B cell (primary cell): ENCODE measurements at regions not wholly inside any gene's neighbourhood (a gene's known extent, or its start where the extent isn't known, plus 50 kb on each side); places are given as distances from the start of the nearest gene placed in this dataset.

Experiments
- ATAC-seq: fragments of 200-7000 bp; cut with Tn5 transposase; one replicate; pipeline ENCODE4 v1.10.0; 2021; ENCODE audit warnings: low read depth, mild to moderate bottlenecking, moderate number of reproducible peaks, moderate library complexity
- CTCF ChIA-PET: fragments of 350-600 bp; sonication (Branson Sonifier 250); formaldehyde crosslinking; loops from one replicate; lab custom pipeline; 2021; ENCODE audit warnings: antibody characterized with exemption, inconsistent platforms; lab: Charles Lee
- POLR2A ChIA-PET: fragments of 350-600 bp; sonication (Branson Sonifier 250); formaldehyde crosslinking; loops from one replicate; lab custom pipeline; 2021; ENCODE audit warnings: antibody characterized with exemption; lab: Charles Lee
- DNase-seq: peaks from one replicate; pipeline ENCODE4 v3.0.0; 2013
- H2AFZ ChIP-seq: 2 replicates; pipeline ENCODE4 v1.6.1; 2012; ENCODE audit warnings: mild to moderate bottlenecking, low read depth, low read length; ENCODE audit not compliant: insufficient read depth, poor library complexity, severe bottlenecking
- H3K27ac ChIP-seq, 2 donors: 1 replicate in 1 of 2; 2 replicates in 1 of 2; pipeline ENCODE4 v1.5.1; 2012 to 2013; ENCODE audit warnings: low read length in 2 of 2, mild to moderate bottlenecking in 2 of 2, moderate library complexity in 1 of 2
- H3K27me3 ChIP-seq, 4 experiments: fragments of 200-600 bp in 1 of 4; sonication (generic) in 1 of 4; replicated peaks in 1 of 4; 1 replicate in 2 of 4; 2 replicates in 2 of 4; pipeline versions ENCODE4 v1.6.1 to v1.7.0; 2013 to 2016; ENCODE audit warnings: low read length in 3 of 4, mild to moderate bottlenecking in 2 of 4, mixed read lengths in 1 of 4, moderate library complexity in 1 of 4; ENCODE audit not compliant: insufficient read depth in 4 of 4, control insufficient read depth in 3 of 4; ENCODE audit errors: control extremely low read depth in 1 of 4
- H3K36me3 ChIP-seq, 2 experiments: replicated peaks in 1 of 2; 1 replicate in 1 of 2; 2 replicates in 1 of 2; pipeline versions ENCODE4 v1.6.1 to v1.7.1; 2013; ENCODE audit warnings: low read length in 1 of 2; ENCODE audit not compliant: insufficient read depth in 2 of 2, control insufficient read depth in 1 of 2; ENCODE audit errors: control extremely low read depth in 1 of 2, extremely low read depth in 1 of 2
- H3K4me1 ChIP-seq, 2 donors: fragments of 200-600 bp in 1 of 2; sonication (generic) in 1 of 2; 1 replicate in 1 of 2; 2 replicates in 1 of 2; pipeline versions ENCODE4 v1.5.1 to v1.6.1; 2013 to 2017; ENCODE audit warnings: low read length in 2 of 2; ENCODE audit not compliant: control insufficient read depth in 2 of 2, insufficient read depth in 2 of 2
- H3K4me2 ChIP-seq: replicated peaks from 2 replicates; pipeline ENCODE3; 2012; ENCODE audit warnings: mild to moderate bottlenecking, low read depth, low read length; ENCODE audit not compliant: poor library complexity, severe bottlenecking
- H3K4me3 ChIP-seq, 5 experiments: fragments of 200-600 bp in 1 of 5; sonication (generic) in 1 of 5; 1 replicate in 3 of 5; 2 replicates in 2 of 5; pipeline versions ENCODE4 v1.5.1 to v1.7.0; 2011 to 2016; ENCODE audit warnings: low read length in 4 of 5, mild to moderate bottlenecking in 4 of 5, low read depth in 2 of 5, control low read depth in 1 of 5, moderate library complexity in 1 of 5; ENCODE audit not compliant: insufficient read depth in 1 of 5; ENCODE audit errors: control extremely low read depth in 1 of 5, extremely low read depth in 1 of 5
- H3K79me2 ChIP-seq: fragments of 200-600 bp; sonication (generic); one replicate; pipeline ENCODE4 v1.6.0; 2016; ENCODE audit warnings: low read length; ENCODE audit not compliant: control insufficient read depth, insufficient read depth
- H3K9ac ChIP-seq: fragments of 200-600 bp; sonication (generic); 2 replicates; pipeline ENCODE4 v1.6.1; 2017; ENCODE audit warnings: mild to moderate bottlenecking, low read length, moderate library complexity
- H3K9me3 ChIP-seq, 3 donors: one replicate each; pipeline versions ENCODE4 v1.6.1 to v1.7.1; 2013; ENCODE audit warnings: low read length in 2 of 3; ENCODE audit not compliant: control insufficient read depth in 2 of 3, insufficient read depth in 1 of 3; ENCODE audit errors: control extremely low read depth in 1 of 3
- H4K20me1 ChIP-seq: 2 replicates; pipeline ENCODE4 v1.6.0; 2012; ENCODE audit warnings: mild to moderate bottlenecking, low read length; ENCODE audit not compliant: insufficient read depth, control insufficient read depth, poor library complexity, severe bottlenecking
- H3K27ac Mint-ChIP-seq: one replicate; pipeline ENCODE4 v1.8.0; 2021; ENCODE audit warnings: mixed read lengths
- H3K27me3 Mint-ChIP-seq: one replicate; pipeline ENCODE4 v1.8.0; 2021; ENCODE audit warnings: mixed read lengths
- H3K4me1 Mint-ChIP-seq: one replicate; pipeline ENCODE4 v1.8.0; 2021; ENCODE audit warnings: mixed read lengths
- H3K4me3 Mint-ChIP-seq: one replicate; pipeline ENCODE4 v1.8.0; 2021; ENCODE audit warnings: mixed read lengths
- H3K9me3 Mint-ChIP-seq: one replicate; pipeline ENCODE4 v1.8.0; 2022; ENCODE audit warnings: mixed read lengths; ENCODE audit not compliant: insufficient read depth
- CTCF ChIP-seq: fragments of 200-600 bp; IDR thresholded peaks from one replicate; pipeline ENCODE4 v1.8.0; 2022; ENCODE audit warnings: antibody characterized with exemption, mild to moderate bottlenecking
- EZH2 ChIP-seq: IDR thresholded peaks from 2 replicates; pipeline ENCODE4 v1.6.1; 2012; ENCODE audit warnings: borderline replicate concordance, low read depth, mild to moderate bottlenecking, moderate library complexity, low read length; ENCODE audit not compliant: insufficient read depth, poor library complexity, severe bottlenecking
- WGBS: methylation state at CpG from one replicate; pipeline ENCODE4 v1.1.5; 2013; ENCODE audit warnings: missing lambda C conversion rate; ENCODE audit not compliant: insufficient coverage; 5-methylcytosine and 5-hydroxymethylcytosine counted together
- intact Hi-C: fragments of 100-400 bp; cut with micrococcal nuclease; formaldehyde crosslinking; loops from one replicate; pipeline ENCODE4 v1.10.0; 2022

- 82% methylated on average over 1 of the region's 2 CpGs for WGBS
- H3K27ac ChIP-seq: no peak overlapping the region
- Mint-ChIP-seq H3K27ac (no peak overlapping the region), H3K27me3 (peaks cover 14% of the 10 kb centered on the region), H3K4me1 (no peaks in the 10 kb centered on the region), H3K4me3 (no peak overlapping the region), H3K9me3 (no peaks in the 10 kb centered on the region)
- H3K36me3 ChIP-seq: no peaks in the 10 kb centered on the region
- H3K9ac ChIP-seq: no peak overlapping the region
- intact Hi-C loops: no loop called here
- H4K20me1 ChIP-seq: no peaks in the 10 kb centered on the region
- no peaks in the 10 kb centered on the region for H3K4me1 ChIP-seq
- no peak overlapping the region for H3K4me2 ChIP-seq
- ATAC-seq (no peak), DNase-seq (no peak)
- H2AFZ ChIP-seq: no peak overlapping the region
- TF ChIP-seq CTCF (no peak), EZH2 (no peak)
- H3K79me2 ChIP-seq: no peaks in the 10 kb centered on the region
- POLR2A ChIA-PET: no interaction called here
- CTCF ChIA-PET: no interaction called here
- H3K4me3 ChIP-seq: no peak overlapping the region
- H3K9me3 ChIP-seq: no peaks in the 10 kb centered on the region
- peaks cover 0 to 4% (median 1%) of the 10 kb centered on the region in 4 experiments for H3K27me3 ChIP-seq
Observed at GRCh38 chr14:61154641-61155040, 126.5 kb downstream of the TMEM30B start.

- Mint-ChIP-seq H3K27me3 (peaks cover 11% of the 10 kb centered on the region), H3K4me3 (no peak overlapping the region), H3K27ac (no peak overlapping the region), H3K4me1 (no peaks in the 10 kb centered on the region), H3K9me3 (no peaks in the 10 kb centered on the region)
- Histone ChIP-seq H4K20me1 (no peaks in the 10 kb centered on the region), H3K79me2 (no peaks in the 10 kb centered on the region), H3K27me3 (peaks cover 0 to 6% (median 1%) of the 10 kb centered on the region in 4 experiments), H3K9ac (no peak overlapping the region), H2AFZ (no peak overlapping the region), H3K4me1 (no peaks in the 10 kb centered on the region), H3K36me3 (no peaks in the 10 kb centered on the region), H3K27ac (no peak overlapping the region), H3K4me2 (no peak overlapping the region), H3K9me3 (peaks cover 0 to 1% (median 0%) of the 10 kb centered on the region in 3 donors), H3K4me3 (no peak overlapping the region)
- intact Hi-C loops: no loop called here
- TF ChIP-seq EZH2 (no peak), CTCF (no peak)
- ATAC-seq (no peak), DNase-seq (no peak)
- CTCF ChIA-PET: no interaction called here
- 44% methylated on average over 7 of the region's 8 CpGs for WGBS
- POLR2A ChIA-PET: no interaction called here
Observed at GRCh38 chr14:61153914-61154545, 127.1 kb downstream of the TMEM30B start.
